GM21825 (cell line): ENCODE measurements at regions not wholly inside any gene's neighbourhood (a gene's known extent, or its start where the extent isn't known, plus 50 kb on each side); places are given as distances from the start of the nearest gene placed in this dataset.
"Not testable (repeated sequence)": the region's sequence is repeated elsewhere in the genome, so short reads cannot be mapped to it uniquely, and the experiment has no call there.

Source experiments
- ATAC-seq: cut with Tn5 transposase; IDR thresholded peaks from one replicate; pipeline ENCODE4 v1.9.1; 2021; ENCODE audit warnings: mild to moderate bottlenecking, moderate library complexity; ENCODE audit not compliant: unreplicated experiment

DNA sequence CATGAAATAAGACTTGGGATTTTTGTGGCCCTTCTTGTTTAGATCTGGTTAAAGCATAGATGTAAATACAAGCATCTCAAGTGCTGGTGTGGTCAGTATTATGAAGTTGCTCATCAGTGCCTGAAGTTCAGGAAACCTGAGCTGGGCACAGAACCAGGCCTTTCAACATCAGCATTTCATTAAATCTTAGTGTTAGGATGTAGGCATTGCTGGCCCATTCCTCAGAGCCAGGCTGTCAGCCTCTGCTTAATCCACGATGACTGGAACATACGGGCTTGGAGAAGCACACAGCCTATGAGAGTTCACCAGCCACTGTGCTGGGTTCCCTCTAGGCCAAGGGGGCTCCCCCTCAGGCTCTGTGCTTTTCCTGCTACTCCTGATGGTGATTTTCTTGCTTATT, 270.2 kb downstream of the EN1 start:
- ATAC-seq, result no peak

DNA sequence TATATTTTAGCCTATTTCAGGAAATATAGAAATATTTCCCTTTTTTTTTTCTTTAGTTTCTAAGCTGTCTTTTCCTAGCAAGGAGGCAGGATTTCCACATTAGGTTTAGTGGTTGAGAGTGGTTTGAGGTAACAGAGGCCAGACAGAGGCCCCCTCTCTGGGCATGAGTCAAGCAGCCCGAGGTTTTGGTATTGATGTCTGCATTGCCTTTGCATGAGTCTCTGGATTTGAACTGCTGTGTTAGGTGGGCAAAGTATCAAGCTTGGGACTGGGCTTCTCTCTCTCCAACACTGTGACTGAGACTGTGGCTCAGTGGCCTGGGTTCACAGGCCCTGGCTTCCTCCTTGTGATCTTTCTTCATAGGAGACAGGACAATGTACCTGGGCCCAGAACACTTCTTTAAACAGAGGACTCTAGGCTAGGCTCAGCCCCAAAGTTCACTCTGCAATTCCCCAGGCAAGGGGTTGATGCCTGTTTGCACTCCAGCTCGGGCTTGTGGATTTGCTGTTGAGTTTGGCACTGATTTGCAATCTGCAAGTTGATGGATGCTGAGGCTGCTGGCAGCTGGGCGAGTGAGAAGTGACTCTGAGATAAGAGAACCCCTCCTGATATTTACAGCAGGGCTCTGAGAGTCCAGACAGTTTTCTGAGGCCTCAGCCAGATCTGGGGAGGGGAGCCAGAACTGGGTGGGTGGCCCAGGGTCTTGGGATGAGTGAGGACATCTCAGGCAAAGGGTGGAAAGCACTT, 271.2 kb downstream of the EN1 start:
- ATAC-seq, result no peak

DNA sequence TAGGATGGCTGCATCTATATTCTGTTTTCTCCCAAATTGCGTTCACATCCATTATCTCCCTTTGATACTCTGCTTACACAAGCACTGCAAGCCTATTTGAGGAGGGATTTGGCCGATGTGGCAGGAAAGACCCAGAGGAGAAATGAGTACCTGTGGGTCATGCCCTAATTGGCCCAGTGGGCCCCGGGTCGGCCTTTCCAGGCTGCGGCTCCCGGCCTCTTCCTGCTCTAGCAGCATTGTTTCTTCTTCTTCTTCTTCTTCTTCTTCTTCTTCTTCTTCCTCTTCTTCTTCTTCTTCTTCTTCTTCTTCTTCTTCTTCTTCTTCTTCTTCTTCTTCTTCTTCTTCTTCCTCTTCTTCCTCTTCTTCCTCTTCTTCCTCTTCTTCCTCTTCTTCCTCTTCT, 275.1 kb downstream of the EN1 start:
- not testable (repeated sequence) for ATAC-seq

DNA sequence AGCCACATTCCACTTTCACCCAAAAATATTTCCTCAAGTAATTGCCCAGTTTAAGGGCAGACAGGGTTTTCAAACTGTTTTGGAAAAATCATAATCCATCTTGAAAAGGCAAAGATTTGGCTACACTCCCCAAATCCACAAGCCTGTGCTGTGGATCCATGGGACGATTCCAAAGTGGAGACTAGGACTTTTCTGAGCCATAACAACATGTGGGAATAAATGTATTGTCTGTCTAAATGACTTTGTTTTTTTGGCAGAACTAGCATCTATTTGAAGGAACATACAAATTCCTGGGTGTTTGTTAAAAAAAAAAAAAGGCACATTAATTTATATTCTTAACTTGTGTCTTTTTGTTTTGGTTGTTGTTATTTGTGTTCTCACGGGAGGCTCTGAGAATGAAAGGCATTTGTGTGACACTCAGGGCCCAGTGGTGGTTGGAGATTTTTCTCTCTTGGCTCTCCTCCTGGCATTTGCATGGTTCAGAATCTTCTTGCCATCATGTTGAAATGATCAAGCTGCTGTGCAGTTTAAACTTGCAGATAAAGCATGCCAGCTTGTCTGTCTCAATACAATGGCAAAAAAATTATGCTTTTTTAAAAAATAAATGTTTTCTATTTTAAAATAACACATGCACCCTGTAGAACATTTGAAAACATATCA, 277.4 kb downstream of the EN1 start:
- no peak for ATAC-seq

DNA sequence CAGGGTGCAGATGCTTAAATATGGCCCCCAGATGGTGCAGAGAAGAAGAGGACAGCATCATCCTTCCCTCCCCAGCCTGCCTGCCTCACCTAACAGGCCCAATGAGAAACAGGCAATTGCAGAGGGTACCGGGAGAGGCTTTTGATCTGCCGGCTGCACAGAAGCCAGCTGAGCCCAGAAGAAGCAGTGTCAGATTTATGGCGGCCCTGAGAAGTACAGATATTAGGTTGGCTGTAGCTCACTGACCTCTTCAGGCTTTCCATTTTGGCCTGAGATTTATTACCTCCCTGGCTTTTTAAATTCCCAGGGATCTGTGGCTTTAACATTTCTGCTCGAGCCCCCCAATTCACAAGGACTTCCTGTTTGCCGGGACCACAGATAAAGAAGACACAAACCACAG, 278.7 kb downstream of the EN1 start:
- no peak for ATAC-seq

DNA sequence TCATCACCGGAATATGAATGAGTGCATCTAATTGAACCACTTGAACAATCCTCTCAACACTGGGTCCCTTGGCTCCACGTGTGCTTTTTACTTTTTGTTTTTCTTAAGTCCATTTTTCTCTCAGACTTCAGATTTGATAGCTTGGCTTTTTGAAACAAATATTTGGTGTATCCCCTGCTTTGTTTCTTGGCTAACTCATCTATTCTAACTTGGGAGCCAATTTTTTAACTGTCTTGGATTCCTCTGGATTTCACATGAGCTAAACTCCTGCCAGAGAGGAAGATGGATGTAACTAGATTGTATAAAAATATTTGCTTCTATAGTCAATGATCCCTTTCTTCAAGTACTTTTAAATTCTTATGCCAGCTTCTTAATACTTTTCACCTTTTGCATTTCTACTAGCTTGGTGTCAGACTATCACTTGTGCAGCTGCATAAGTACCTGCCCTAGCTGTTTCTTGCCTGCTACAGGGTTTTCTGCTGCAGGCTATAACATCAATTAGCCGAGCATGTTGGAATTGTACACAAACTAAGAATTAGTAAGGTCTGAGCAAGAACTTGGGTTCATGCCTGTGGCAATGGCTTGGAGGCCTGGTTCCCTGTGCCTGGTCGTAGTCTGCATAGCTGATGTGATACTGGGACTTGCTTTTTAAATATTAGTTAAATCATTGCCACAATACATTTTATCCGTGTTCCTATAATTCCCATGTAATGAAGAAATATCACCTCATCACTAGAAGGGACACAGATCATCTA, 281.5 kb downstream of the EN1 start:
- no peak for ATAC-seq

DNA sequence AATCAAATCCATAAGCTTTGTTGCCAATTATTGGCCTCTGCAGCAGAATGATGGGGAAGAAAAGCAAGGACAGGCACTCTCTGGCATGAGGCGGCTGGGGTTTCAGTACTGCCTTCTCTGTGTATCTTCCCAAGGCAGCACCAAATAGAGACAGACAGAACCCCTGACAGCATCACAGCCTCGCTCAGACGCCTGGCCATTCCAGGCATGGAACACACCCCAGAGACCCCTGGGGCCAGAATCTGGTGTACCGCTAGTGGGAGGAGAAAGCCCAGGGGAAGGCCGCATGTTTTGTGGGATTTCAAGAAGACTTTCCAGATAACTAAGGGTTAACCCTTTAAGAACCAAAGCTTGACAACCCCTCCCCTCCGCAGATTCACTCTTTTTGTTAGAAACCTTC, 282.1 kb downstream of the EN1 start:
- no peak for ATAC-seq

DNA sequence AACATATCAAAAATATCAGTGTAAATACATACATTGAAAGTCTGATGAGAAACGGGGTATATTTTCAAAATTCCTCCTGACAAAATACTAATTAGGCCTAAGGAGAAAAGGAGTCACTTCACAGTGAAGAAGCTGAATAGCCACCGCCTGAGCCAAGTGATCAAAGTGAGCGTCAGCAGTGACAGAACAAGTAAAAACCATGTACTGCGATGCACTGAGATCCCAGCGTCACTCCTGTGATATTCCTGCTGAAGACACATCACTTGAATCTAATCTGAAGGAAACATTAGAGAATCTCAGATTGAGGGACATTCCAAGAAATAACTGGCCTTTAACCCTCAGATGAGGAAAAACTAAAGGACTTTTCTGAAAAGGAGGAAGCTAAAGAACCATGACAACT, 285.3 kb downstream of the EN1 start:
- no peak for ATAC-seq

DNA sequence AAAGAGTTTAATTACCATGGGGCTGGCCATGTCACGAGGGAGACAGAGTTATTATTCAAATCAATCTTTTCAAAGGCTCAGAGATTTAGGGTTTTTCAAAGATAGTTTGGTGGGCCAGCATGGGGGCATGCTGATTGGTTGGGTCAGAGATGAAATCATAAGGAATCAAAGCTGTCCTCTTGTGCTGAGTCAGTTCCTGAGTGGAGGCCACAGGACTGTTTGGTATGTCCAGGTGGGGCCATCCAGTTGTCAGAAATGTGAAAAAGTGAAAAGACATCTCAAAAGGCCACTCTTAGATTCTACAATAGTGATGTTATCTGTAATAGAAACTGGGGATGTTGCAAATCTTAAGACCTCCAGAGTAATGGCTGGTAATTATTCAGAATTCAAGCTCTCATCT, 288.6 kb downstream of the EN1 start:
- no peak for ATAC-seq

DNA sequence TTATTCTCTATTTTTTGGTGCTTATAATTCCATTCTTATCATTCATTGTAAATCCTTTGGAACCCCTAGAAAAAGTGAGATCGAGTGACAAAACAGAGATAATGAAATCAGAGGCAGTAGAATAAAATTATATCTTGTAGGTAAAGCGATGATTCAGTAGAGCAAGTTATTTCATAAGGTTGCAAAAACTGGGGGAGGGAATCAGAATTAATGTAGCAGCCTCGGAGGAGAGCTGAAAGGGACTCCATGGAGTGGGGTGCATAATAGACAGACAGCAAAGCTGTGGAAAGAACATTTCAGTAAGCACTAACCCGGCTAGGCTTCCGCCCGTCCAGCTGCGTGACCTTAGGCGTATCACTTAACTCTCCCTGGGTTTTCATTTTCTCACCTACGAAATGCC, 289.7 kb downstream of the EN1 start:
- no peak for ATAC-seq

DNA sequence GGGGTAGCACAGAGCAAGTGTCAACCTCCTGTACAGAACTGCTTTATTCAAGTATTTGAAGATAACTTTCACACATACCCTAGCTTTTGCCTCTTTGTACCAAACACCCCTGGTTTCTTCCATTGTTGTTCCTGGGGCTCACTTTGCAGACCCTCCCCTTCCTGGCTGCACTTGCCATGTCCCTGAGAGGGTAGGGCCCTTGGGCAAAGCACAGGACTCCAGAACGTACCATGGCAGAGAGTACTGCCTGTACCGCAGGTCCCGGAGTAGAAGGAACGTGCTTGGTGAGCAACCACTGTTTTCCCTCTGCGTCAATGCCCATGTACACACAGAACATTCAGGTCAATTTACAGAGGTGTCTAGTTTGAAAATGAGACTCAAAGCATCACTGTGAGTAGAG, 290.4 kb downstream of the EN1 start:
- ATAC-seq, result no peak

DNA sequence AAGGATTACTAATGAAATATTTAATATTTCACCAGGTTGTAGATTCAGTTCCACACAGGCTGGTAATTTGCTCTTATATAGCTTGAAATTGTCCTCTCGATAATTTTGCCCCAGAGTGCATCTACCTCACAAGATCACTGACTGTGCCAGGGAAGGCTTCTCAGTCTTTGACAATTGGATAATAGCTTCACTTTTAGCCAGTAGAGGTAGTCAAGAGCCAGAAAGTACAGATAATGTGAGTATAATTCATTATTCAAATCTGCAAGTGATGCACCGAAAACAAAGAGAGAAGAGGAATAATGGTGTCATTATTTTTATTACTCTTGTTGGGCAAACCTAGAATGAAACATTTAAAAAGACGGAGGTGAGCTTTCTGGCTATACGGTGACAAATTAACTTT, 292.8 kb downstream of the EN1 start:
- ATAC-seq, result no peak

DNA sequence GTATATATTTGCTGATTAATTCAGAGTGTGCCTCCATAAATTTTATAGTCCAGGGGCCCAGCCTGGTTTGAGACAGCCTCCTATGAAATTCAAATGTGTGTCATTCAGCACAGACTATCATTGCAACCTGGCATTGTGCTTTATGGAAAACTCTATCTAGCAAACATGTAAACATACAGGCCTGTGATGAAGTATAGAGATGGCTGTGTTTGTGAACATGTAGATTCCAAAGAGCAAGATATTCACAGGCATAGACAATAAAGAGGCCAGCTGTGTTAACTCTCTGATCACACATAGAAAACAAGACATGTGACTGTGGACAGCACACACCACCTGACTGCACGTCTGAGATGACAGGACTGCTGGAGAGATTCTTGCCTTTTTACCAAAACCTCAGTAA, 297.9 kb downstream of the EN1 start:
- no peak for ATAC-seq

DNA sequence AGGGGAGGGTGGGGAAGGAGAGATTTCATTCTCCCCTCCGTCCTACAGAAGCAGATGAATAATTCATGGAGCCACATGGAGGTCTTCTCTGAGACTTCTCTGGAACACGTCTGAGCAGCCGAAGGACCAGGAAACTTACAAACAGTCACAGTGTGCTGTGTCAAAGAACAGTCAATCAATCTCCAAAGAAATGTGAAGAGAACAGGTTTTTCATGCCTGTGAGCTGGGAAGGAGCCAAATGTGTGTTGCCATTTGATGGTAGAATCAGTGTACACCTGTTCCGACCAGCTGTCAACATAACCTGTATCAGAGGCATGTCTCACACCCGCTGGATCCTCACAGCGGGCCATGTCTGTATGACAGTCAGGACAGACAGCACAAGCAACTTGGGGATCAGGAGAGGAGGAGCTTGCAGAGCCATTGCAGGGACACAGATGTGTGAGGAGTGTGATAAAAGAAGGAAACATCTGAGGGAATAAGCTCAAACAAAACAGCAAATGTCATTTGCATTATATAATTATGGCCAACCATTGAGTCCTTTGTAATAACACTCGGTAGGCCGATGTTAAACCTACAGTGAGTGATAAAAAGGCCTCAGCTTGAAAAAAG, 298.5 kb downstream of the EN1 start:
- no peak for ATAC-seq

DNA sequence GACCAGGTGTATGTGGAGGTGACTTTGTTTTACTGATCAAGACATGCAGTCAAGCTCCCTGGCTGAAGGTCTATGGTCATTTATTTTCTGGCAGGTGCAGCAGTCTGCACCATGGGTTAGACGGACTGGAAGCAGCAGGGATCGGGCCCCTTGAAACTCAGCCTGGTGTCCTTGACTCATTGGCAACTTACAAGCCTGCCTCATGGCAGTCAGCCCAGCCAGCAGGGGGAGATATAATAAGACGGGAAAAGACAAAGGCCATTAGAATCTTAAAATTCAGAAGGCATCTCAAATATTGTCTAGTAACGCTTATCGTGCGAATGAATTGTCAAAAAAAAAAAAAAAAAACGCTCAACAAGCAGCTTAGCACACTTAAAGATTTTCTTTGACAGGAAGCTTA, 308.2 kb downstream of the EN1 start:
- no peak for ATAC-seq

DNA sequence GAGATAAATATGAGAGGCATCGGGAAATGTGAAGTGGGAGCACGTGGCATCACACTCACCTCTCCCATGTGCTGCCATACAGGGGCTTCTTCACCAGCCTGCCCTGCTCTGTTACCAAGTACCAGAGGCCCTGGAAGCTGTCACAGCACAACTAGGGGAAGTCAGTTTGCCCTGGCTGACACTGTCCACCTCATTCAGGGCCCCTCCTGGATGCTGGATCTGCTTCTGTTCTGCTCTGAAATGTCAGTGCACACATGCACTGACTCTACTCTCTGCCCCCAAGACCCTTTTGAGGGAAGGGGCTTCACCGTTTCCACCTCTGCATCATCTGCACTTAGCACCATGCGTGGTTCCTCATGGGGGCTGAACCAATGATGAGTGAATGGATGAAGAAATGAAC, 311.1 kb downstream of the EN1 start:
- ATAC-seq, result no peak

DNA sequence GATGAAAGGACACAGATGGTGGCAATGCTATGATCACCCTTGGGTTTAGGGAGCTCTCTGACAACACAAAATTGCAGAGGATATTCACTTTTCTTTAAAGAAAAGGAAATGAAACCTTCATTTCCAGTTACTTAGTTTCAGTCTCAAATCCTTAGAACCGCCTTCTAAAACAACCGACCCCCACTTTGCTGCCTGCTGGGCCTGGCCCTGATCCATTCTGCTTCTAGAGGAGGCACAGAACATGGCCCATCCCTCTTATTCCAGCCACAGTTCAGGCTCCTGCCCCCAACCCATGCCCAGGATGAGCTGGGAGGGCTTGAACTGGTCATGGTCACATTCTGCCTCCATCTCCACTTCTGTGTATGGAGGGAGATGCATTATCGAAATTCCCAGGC, 311.6 kb downstream of the EN1 start:
- ATAC-seq, result no peak

DNA sequence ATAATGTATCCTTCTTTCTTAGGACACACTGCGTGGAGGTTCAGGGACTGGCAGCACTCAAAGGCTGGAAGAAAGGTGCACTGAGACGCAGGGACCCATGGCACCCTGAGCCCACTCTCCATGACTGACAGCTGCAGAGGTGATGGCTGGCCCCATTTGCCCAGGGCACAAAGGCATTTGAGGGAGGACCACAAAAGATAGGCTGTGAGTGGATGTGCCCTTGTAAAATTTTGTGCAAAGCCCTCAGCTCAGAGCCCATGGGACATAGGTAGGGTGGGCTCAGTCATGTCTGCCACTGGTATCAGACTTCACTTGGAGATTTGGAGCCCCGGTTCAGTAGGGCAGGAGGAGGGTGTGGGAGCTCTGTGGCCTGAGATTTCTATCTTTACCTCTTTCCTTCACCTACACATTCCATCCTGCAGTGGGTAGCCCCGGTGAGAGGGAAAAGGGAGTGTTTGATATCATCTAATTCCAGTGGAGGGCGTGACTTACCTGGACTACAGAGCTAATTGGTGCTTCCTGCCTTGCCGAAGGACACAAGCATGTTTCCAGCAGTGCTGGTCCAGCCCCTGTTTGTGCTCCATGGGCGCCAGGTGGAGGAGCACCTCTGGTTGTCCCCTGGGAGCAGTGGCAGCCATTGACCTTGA, 312.2 kb downstream of the EN1 start:
- ATAC-seq, result no peak

DNA sequence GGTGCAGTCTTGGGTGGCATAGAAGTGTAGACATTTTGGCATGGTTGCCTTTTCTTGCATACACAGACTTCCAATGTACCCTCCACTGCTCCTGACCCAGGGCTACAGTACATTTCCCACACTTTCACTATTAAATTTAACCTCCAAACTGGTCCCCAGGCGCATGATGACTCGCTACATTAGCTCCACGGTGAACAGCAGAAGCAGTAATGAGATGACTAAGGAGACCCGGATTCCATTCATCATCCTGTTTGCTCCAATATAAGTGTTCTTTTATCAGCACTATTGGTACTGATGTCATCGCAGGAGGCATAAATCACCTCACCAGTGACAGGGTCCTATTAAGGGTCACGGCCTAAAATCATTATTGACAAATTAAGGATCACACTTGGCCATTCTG, 316.5 kb downstream of the EN1 start:
- ATAC-seq, result no peak

DNA sequence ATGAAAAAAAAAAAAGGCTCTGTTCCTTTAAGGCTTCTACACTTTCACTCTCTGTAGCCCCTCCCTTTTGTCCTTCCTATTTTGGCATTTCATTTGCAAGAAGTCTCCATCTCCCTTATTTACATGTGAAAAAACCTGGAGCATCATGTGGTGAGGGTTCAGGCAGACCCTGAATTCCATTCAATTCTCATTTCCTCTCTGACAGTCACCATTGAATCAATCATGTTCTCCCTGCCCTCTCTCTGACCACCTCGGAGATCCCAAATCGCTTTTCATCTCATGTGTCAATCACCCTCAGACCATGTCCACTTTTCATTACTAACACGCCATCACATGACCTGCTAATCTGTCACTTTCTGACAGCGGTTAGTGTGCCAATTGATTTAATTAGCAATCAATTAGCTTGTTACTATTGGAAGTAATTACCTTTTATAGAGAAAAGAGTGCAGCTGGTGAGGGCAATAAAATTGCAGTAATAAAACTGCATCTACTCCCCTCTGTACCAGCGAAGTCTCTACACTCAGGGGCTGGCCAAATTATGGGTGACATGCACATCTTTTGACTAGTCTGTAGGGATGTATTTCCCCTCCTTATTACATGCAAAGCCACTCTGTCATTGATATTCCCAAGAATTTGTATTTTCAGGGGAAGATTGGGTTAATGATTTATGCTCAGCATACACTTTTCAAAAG, 317.4 kb downstream of the EN1 start:
- no peak for ATAC-seq

DNA sequence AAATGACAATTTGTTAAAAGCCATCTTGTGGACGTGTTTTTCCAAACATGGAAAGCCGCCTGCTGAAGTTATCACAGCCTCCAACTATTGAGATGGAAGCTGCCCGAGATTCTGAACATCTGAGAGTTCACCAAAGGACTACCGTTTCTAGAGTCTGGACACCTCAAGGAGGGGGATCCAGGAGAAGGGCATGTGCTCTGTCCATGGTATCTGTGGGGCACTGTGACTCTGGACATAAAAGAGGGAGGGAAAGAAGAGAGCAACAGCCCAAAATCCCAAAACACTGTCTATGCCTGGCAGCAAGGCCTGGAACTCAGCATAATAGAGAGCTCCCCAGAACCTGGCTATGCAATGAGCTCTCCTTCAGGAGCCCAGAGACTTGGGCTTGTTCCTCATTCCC, 319.9 kb downstream of the EN1 start:
- no peak for ATAC-seq
